HG03280 (cell line): ENCODE measurements at regions not wholly inside any gene's neighbourhood (a gene's known extent, or its start where the extent isn't known, plus 50 kb on each side); places are given as distances from the start of the nearest gene placed in this dataset.

Experiments used
- ATAC-seq: cut with Tn5 transposase; IDR thresholded peaks from one replicate; pipeline ENCODE4 v1.9.1; 2021; ENCODE audit warnings: mild to moderate bottlenecking, moderate library complexity; ENCODE audit not compliant: unreplicated experiment

DNA sequence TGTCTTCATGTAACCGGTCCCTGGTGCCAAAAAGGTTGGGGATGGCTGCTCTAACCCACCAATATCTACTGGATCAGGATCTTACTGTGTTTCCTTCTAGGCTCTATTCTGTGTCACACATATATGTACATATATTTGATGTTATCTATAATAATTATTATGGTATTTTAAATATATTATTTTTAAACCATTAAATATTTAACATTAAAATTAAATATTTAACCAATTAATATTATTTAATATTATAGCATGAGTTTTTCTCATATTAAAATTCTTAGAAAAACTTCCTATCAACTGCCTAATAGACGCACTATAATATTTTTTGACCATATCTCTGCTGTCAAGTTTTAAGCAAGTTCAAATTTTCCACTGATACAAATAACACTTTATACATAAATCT, 196.9 kb upstream of the PLET1 start:
- ATAC-seq: no peak

DNA sequence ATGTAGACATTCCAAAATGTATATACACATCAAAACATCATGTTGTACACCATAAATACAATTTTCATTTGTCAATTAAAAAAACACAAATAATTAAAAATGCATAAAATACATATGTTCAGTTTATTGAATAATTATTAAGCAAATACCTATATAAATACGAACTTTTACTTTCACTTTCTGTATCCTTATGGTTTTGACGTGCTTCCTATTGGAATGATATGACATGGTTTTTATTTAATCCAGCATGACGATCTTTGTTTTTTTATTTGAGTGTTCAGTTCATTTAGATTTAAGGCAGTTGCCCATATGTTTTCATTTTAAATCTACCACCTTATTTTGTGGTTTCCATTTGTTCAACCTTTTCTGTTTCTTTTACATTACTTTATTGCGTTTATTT, 198.3 kb upstream of the PLET1 start:
- no peak for ATAC-seq

DNA sequence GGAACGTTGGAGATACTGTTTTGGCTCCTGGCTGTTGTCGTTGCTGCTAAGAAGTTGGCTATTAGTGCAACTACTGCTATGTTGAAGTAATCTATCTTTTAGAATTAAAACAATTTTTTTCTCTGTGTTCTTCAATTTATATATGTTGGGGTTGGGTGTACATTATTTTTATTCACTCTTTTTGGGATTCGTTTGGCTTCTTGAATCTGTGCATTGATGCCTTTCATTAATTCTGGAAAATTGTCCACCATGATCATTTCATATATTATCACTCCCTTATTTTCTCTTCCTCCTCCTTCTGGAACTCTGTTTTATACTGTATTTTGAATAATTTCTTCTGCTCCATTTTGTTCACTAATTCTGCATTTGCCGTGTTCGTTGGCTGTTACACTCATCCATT, 199.5 kb upstream of the PLET1 start:
- no peak for ATAC-seq

- no peak for ATAC-seq
Measured at GRCh38 chr11:112464949-112465348, 204.3 kb upstream of the PLET1 start.

DNA sequence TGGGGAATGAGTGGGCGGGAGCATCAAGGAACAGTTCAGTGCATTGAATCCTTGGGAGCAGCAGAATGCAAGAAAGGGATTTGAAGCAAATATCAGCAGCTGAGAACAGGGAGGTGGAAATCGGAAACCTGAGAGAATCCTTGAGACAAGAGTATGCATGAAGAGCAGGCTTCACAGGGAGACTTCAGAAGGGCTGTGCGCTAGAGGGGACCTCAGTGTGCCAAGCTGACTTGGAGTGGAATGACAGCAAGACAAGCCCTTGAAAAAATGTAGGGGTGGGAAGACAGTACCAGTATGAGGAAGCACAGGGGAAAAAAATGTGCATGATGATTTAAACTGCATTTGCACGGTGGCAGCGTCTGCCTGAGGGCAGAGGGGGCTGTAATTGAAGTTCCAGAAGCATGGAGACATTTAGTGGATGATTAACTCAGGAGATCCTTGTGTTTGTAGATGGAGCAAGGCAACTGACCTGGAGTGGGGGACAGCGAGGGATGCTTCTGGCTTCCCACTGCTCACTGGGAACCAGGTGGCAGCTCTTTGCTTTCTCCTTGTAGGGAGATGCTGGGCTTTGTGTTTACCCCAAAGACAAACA, 204.9 kb upstream of the PLET1 start:
- no peak for ATAC-seq

GRCh38 chr11:112467721-112468120, 207.1 kb upstream of the PLET1 start:
- no peak for ATAC-seq

DNA sequence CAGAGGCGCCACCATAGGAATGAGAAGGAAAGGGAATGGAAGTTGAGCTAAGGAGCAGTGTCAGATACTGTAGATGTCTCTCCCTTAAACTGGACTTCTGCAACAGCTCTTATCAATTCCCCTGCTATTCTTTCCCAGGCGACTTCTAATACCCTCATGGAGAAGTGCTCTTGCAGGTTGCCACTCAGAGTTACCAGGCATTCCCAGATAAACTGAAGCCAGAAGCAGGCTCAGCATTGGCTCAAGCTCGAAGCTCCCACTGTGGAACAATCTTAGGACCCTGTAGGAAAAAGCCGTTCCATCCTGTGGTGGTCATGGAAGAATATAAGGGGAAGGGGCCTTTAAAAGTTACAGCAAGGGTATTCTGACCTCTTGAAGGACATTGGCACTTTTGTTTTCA, 208.7 kb upstream of the PLET1 start:
- ATAC-seq: no peak

GRCh38 chr11:112470355-112470754, 209.7 kb upstream of the PLET1 start:
- no peak for ATAC-seq

DNA sequence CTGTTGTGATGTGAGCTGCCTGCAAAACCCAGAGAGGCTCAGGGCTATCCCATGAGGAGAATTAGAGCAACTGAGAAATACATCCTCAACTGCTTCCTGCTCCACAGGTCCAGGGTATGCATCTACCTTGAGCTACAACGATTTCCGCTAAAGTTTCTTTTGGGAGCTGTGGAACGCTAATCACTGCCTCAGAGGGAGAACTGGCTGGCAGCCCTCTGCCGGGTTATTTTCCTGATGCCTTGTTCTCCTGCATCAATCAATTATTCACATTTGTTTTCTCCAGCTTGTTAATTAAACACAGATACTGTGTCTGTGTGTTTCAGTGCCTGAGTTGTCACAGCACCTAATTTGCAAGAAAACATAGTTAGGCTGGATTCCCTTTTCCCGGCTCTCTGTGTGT, 211.1 kb upstream of the PLET1 start:
- ATAC-seq: no peak

GRCh38 chr11:112477152-112477551, 216.5 kb upstream of the PLET1 start:
- no peak for ATAC-seq

DNA sequence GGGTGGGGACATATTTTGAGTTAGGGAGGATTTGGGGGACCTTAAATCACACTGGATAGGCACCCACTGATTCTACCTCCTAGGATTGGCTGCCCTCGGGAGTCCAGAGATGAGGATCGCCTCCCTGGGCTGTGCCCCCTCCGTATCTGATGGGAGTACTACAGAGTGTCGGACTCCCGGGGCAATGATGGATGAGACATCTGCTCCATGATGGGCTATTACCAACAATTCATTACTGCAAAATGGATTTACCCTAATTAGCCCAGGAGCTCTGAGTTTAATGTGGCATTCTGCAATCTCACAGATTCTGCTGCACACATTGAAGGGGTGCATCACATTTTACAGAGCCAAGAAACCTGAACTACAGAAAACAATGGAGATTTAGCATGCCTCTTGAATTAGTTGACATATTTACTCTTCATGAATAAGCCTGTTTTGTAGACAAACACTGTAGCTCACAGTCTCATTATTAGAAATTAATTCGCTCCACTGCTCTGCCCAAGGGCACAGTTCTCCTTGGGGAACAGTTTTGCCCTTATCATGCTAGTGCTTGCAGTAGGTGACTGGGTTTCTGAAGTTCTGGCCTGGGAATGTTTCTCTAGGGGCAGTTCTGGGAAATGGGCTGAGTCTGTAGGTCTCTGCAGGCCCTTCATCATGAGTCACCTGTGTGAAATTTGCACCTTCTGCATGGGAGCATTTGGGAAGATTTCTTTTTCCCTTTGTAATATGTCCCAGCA, 217.1 kb upstream of the PLET1 start:
- ATAC-seq: no peak

DNA sequence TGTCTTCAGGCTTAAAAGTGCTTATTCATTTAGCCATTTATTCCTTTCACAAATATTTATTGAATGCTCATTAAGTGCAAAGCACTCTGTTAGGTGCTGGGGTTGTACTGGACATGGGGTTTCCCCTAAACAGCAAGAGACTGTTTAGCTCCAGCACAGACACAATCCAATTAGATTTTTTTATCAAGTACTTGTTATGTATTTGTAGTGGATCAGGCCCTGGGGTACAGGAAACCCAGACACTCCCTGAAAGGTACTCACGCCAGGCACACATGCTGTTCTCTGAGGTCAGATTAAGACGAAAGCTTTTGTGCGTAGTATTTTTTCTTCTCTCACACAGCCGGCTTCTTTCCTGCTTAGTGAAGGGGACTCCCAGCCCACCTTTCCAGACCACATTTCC, 218.1 kb upstream of the PLET1 start:
- ATAC-seq: no peak

DNA sequence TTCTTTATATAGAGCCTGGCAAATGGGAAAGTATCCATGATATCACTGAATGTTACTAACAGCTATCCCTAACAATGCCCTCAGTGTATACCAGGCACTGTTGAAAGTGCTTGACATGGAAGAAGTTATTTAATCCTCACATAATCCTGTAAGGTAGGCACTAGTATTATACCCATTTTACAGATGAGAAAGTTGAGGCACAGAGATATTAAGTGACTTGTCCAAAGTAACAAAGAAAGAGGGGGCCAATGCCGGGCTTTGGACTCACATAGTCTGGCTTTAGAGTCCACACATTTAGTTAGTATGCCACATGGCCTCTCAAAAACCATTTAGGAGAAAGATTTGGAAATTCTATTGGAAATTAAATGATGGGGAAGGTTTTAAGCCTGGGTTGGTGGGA, 220.8 kb upstream of the PLET1 start:
- no peak for ATAC-seq

- no peak for ATAC-seq
Measured at GRCh38 chr11:112481893-112482292, 221.2 kb upstream of the PLET1 start.

DNA sequence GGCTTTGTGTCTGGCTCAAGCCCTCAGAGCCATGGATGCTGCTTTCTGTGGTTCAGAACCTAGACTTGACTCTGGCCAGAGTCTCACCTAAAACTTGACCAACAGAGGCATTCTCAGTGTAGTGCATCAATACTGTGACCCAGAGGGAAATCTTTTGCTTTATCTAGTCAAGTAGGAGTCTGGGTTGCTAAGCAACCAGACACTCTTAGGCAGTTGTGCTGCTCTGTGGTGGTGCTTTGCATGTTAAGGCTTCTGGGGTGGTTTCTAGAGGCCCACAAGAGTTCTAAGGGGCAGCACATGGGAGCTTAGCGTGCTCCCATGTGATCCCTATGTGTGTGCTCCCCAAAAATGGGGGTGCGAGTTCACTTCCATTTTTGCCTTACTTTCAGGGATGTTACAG, 224.6 kb upstream of the PLET1 start:
- ATAC-seq: no peak

DNA sequence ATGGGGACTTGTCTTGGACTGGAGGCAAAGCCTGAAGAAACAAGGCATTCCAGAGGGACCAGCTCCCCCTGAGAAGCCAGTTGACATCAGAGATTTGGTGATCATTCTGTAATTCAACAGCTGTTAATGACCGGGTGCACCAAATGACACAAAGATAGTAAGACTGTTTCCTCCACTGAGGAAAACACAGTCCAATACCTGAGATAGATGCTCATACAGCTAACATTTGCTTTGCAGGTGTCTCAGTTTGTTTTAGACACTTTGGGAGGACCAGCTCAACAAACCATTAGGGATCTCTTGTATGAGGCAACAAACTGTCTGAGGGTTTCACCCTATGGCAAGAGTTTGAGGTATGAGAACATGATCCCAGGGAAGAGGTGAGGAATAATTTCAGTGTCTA, 237.2 kb upstream of the PLET1 start:
- no peak for ATAC-seq

DNA sequence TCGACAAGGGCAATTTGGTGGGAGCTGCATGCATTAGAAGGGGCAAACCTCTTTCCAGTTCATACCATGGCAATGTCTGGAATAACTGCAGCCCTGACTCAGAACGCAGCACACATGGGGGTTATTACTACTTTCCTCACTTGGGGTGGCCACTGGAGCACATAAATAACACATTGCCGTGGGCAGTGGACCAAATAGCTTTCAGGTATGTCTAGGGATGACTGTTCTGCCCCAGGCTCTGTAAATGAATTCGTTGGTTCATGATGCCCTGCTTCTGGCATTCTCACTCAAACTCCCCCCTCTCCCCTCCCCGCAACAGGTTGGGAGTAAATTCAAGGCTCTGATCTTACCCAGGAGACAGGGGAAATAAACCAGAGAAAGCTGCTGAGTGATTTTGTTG, 238.0 kb upstream of the PLET1 start:
- no peak for ATAC-seq

- ATAC-seq: no peak
Measured at GRCh38 chr11:112499153-112499880, 238.7 kb upstream of the PLET1 start.

GRCh38 chr11:112499881-112500204, 239.2 kb upstream of the PLET1 start:
- no peak for ATAC-seq

DNA sequence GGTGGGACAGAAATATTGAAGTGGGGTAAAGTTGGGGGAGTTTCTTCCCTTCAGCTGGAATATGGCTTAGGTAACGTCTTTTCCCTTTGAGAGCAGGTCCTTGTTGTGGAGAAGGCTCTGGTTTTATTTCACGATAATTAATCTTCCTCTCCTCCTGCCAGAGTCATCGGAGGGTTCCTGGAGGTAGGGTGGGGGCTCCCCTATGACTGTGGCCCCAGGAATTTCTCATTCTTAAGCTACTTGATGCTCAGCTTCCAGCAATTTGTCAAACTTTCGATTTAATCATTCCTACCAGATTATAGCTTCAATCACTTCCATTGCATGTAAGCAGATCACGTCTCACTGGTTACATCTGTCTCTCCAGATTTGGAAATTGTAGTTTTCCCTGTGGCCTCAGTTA, 242.8 kb upstream of the PLET1 start:
- no peak for ATAC-seq

GRCh38 chr11:112504056-112504455, 243.4 kb upstream of the PLET1 start:
- ATAC-seq: no peak

- no peak for ATAC-seq
Measured at GRCh38 chr11:112506852-112507251, 246.2 kb upstream of the PLET1 start.
